AG04449 (cell line): ENCODE measurements at regions not wholly inside any gene's neighbourhood (a gene's known extent, or its start where the extent isn't known, plus 50 kb on each side); places are given as distances from the start of the nearest gene placed in this dataset.

Experiments
- CTCF ChIA-PET: fragments of 350-600 bp; formaldehyde crosslinking; extraction: SDS; loops from one replicate; lab custom pipeline; 2021; ENCODE audit warnings: antibody characterized with exemption; lab: Yijun Ruan, JAX
- POLR2A ChIA-PET: fragments of 400-600, 350-600 bp; formaldehyde crosslinking; extraction: SDS; loops from one replicate; lab custom pipeline; 2020; ENCODE audit warnings: antibody characterized with exemption, inconsistent platforms; lab: Yijun Ruan, JAX
- DNase-seq: peaks from one replicate; pipeline ENCODE4 v3.0.0-alpha.2; 2010; ENCODE audit warnings: low read depth, low spot score
- H3K4me3 ChIP-seq: 2 replicates; pipeline ENCODE4 v1.5.1; 2011; ENCODE audit warnings: low read depth, mild to moderate bottlenecking, control low read depth, low read length
- CTCF ChIP-seq: IDR thresholded peaks from one replicate; pipeline ENCODE4 v1.5.1; 2011; ENCODE audit warnings: mild to moderate bottlenecking, moderate library complexity, low read length, control low read depth, inconsistent platforms; ENCODE audit not compliant: insufficient read depth; ENCODE audit errors: missing control alignments

DNA sequence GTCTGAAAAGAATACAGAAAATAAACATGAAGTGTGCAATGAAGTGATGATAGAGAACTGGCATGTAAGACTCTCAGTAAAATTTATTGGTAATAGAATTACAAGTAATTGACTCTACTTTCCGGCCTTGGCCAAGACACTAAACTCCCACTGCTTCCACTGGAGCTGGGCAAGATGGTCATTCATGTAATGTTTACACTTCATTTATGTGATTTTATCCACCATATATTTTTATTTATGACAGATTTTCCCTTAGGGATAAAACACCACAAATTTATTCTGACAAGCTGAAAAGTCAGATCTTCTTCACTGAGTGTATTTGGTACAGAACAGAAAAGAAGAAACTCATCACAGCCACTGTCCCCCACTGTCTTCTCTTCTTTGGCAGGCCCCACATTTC, 191.9 kb downstream of the SLC39A8 start:
- no peak overlapping the region for H3K4me3 ChIP-seq
- POLR2A ChIA-PET = no interaction called here
- TF ChIP-seq CTCF = no peak
- CTCF ChIA-PET = no interaction called here
- DNase-seq = no peak

DNA sequence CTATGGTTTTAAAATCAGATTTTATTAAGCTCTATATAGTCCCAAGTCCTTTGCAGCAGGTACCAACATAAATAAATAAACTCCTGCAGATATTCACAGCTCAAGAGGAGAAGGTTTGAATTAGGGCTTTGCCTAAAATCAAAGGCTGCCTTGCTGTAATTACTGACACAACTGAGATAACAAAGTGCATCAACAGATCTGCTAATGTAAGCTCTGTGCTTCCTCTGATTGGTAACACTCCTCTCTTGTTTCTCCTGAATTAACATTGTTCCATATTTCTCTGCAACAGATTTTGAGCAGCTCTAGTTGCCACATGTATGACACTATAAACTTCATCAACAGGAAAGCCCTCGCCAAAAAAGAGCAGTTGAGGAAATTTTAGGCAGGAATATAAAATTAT, 193.6 kb downstream of the SLC39A8 start:
- CTCF ChIA-PET = no interaction called here
- DNase-seq = no peak
- POLR2A ChIA-PET = no interaction called here
- no peak overlapping the region for H3K4me3 ChIP-seq
- TF ChIP-seq CTCF = no peak

DNA sequence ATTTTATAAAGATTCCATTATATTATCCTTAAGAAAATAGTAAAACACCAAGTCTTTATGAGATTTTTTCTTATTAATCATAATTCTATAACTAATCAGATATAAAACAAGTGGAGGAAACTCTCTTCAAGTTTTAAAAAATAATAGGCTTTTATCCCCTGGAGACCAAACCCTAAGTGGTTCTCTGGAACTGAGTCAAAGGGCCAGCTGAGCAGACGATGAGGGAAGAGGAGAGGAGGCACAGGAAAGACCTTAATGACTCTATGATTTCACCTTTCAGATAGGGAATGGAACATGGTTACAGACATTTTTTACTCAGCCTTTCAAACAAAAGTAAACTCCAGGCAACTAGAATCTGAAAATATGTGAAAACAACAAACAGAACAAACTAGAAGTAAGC, 201.8 kb downstream of the SLC39A8 start:
- DNase-seq = no peak
- no peak for TF ChIP-seq CTCF
- CTCF ChIA-PET = no interaction called here
- H3K4me3 ChIP-seq = no peak overlapping the region
- POLR2A ChIA-PET = no interaction called here

GRCh38 chr4:102141842-102142241, 203.4 kb downstream of the SLC39A8 start:
- TF ChIP-seq CTCF = no peak
- POLR2A ChIA-PET = no interaction called here
- CTCF ChIA-PET = no interaction called here
- H3K4me3 ChIP-seq = no peak overlapping the region
- no peak for DNase-seq

DNA sequence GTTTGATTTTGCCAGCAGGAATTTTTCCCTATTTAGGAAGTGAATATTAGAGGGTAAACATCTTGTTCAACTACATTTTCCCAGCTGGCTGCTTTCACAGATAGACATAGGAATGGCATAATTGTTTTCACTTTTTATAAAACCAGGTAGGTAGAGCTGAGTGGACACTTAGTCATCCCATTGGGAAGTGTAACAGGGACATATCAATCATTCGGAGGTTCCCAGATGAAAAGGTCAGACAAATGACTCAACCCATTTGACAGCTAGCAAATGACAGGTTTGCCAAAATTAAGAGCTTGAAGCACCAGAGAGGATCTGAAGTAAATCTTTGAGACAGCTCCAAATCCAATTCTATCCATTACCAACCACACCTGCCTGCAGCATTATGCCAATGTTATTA, 205.3 kb downstream of the SLC39A8 start:
- ChIA-PET POLR2A (no interaction called here), CTCF (no interaction called here)
- TF ChIP-seq CTCF = no peak
- DNase-seq = no peak
- no peak overlapping the region for H3K4me3 ChIP-seq

GRCh38 chr4:102139132-102139573, 206.1 kb downstream of the SLC39A8 start:
- DNase-seq = no peak
- TF ChIP-seq CTCF = no peak
- ChIA-PET POLR2A (no interaction called here), CTCF (no interaction called here)
- no peak overlapping the region for H3K4me3 ChIP-seq
